Dermis microvascular lymphatic vessel endothelial cell (primary cell): ENCODE measurements at regions not wholly inside any gene's neighbourhood (a gene's known extent, or its start where the extent isn't known, plus 50 kb on each side); places are given as distances from the start of the nearest gene placed in this dataset.

Experiments used
- DNase-seq, 2 donors: peaks; one replicate each; pipeline versions ENCODE4 v3.0.0 to v3.0.0-alpha.2; 2010; ENCODE audit warnings: low read depth in 2 of 2

- no peak for DNase-seq
Measured at GRCh38 chr1:106049595-106049994, 1006.9 kb upstream of the PRMT6 start.

GRCh38 chr1:106055855-106056254, 1000.6 kb upstream of the PRMT6 start:
- no peak for DNase-seq

- no peak for DNase-seq
Measured at GRCh38 chr1:106061586-106062495, 994.6 kb upstream of the PRMT6 start.

- no peak for DNase-seq
Measured at GRCh38 chr1:106063510-106063909, 993.0 kb upstream of the PRMT6 start.

GRCh38 chr1:106072909-106073600, 983.4 kb upstream of the PRMT6 start:
- no peak for DNase-seq

GRCh38 chr1:106080608-106081325, 975.7 kb upstream of the PRMT6 start:
- no peak for DNase-seq

- DNase-seq, result no peak
Measured at GRCh38 chr1:106111044-106111443, 945.4 kb upstream of the PRMT6 start.

GRCh38 chr1:106113851-106114250, 942.6 kb upstream of the PRMT6 start:
- DNase-seq, result no peak

- no peak for DNase-seq
Measured at GRCh38 chr1:106120789-106121188, 935.7 kb upstream of the PRMT6 start.

GRCh38 chr1:106121728-106122127, 934.7 kb upstream of the PRMT6 start:
- no peak for DNase-seq

GRCh38 chr1:106134561-106134960, 921.9 kb upstream of the PRMT6 start:
- DNase-seq, result no peak

- DNase-seq, result no peak
Measured at GRCh38 chr1:106173101-106173500, 883.4 kb upstream of the PRMT6 start.

GRCh38 chr1:106178791-106179190, 877.7 kb upstream of the PRMT6 start:
- DNase-seq, result no peak

- DNase-seq, result no peak
Measured at GRCh38 chr1:106181866-106182265, 874.6 kb upstream of the PRMT6 start.

- DNase-seq, result no peak
Measured at GRCh38 chr1:106185089-106185488, 871.4 kb upstream of the PRMT6 start.

GRCh38 chr1:106189780-106190179, 866.7 kb upstream of the PRMT6 start:
- no peak for DNase-seq

- no peak for DNase-seq
Measured at GRCh38 chr1:106194206-106194605, 862.3 kb upstream of the PRMT6 start.

GRCh38 chr1:106200711-106201110, 855.8 kb upstream of the PRMT6 start:
- DNase-seq, result no peak

- no peak for DNase-seq
Measured at GRCh38 chr1:106207185-106207584, 849.3 kb upstream of the PRMT6 start.

- no peak for DNase-seq
Measured at GRCh38 chr1:106217765-106218164, 838.7 kb upstream of the PRMT6 start.

- DNase-seq, result no peak
Measured at GRCh38 chr1:106222403-106222802, 834.1 kb upstream of the PRMT6 start.

- no peak for DNase-seq
Measured at GRCh38 chr1:106223213-106223612, 833.3 kb upstream of the PRMT6 start.
